ENCODE measurements at regions not wholly inside any gene's neighbourhood (a gene's known extent, or its start where the extent isn't known, plus 50 kb on each side); places are given as distances from the start of the nearest gene placed in this dataset.

DNA sequence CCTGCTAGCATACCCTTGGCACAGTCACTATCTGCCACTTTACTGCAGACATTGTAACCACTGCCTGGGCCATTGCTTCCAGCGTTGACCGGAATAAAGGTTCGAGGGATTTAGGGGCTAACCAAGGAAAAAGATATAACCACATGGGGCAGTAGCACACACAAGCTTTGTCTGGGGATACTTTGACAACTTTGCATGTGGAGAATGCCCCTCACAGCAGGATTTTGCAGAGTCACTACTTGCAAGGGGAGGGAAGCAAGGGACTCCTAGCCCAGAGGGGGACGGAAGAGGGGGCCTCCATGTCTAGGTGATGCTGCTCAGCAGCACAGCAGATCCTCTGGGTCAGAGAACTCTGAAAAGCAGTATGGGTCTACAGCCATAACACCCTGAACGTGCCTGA is 138.7 kb downstream of the SPP2 start:
- Mint-ChIP-seq H3K27me3 (ENCODE audit: low read depth in 3 of 3) (peaks cover 3 to 14% (median 4%) of the 10 kb centered on the region in 3 donors), H3K9me3 (peaks cover 0 to 5% (median 2%) of the 10 kb centered on the region in 7 donors), H3K27ac (no peak overlapping the region), H3K4me3 (no peak overlapping the region), H3K4me1 (no peaks in the 10 kb centered on the region), H3K36me3 (no peaks in the 10 kb centered on the region)
- no peak for DNase-seq
- no peak overlapping the region for H3K27ac ChIP-seq (ENCODE audit: low read depth in 1 of 2, low read length in 2 of 2)
- H3K9me3 ChIP-seq (replicated peaks in 1 of 2; ENCODE audit: control insufficient read depth in 1 of 2, insufficient read depth in 1 of 2, low read length in 2 of 2): no peaks in the 10 kb centered on the region
- no peak overlapping the region for H2AFZ ChIP-seq (ENCODE audit: insufficient read depth, low read depth, low read length, poor library complexity, severe bottlenecking)
- H3K36me3 ChIP-seq (replicated peaks in 1 of 2; ENCODE audit: control insufficient read depth in 1 of 2, insufficient read depth in 2 of 2, low read length in 2 of 2): no peaks in the 10 kb centered on the region
- no peak overlapping the region for H3K4me2 ChIP-seq (replicated peaks; ENCODE audit: extremely low read depth, low read length, poor library complexity, severe bottlenecking)
- no peaks in the 10 kb centered on the region for H4K20me1 ChIP-seq (ENCODE audit: insufficient read depth, low read length)
- TF ChIP-seq, protein P1, sequence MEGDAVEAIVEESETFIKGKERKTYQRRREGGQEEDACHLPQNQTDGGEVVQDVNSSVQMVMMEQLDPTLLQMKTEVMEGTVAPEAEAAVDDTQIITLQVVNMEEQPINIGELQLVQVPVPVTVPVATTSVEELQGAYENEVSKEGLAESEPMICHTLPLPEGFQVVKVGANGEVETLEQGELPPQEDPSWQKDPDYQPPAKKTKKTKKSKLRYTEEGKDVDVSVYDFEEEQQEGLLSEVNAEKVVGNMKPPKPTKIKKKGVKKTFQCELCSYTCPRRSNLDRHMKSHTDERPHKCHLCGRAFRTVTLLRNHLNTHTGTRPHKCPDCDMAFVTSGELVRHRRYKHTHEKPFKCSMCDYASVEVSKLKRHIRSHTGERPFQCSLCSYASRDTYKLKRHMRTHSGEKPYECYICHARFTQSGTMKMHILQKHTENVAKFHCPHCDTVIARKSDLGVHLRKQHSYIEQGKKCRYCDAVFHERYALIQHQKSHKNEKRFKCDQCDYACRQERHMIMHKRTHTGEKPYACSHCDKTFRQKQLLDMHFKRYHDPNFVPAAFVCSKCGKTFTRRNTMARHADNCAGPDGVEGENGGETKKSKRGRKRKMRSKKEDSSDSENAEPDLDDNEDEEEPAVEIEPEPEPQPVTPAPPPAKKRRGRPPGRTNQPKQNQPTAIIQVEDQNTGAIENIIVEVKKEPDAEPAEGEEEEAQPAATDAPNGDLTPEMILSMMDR (IDR thresholded peaks at IDR 0.05): no peak
- 85% methylated on average over 4 of the region's 5 CpGs for WGBS (ENCODE audit: insufficient coverage)
- H3K27me3 ChIP-seq (ENCODE audit: control insufficient read depth in 2 of 2, insufficient read depth in 2 of 2, low read length in 2 of 2): peaks cover 0 to 2% of the 10 kb centered on the region in 2 donors
- no peaks in the 10 kb centered on the region for H3K4me1 ChIP-seq (ENCODE audit: control insufficient read depth in 1 of 2, insufficient read depth in 2 of 2, low read length in 2 of 2)
- no peak overlapping the region for H3K4me3 ChIP-seq (replicated peaks in 1 of 3; ENCODE audit: low read depth in 2 of 3, low read length in 3 of 3)
- H3K9ac ChIP-seq (ENCODE audit: insufficient read depth, low read length, poor library complexity, severe bottlenecking): no peak overlapping the region
- no peaks in the 10 kb centered on the region for H3K79me2 ChIP-seq (ENCODE audit: insufficient read depth, low read length)
- intact Hi-C loops (cut with micrococcal nuclease): no loop called here

DNA sequence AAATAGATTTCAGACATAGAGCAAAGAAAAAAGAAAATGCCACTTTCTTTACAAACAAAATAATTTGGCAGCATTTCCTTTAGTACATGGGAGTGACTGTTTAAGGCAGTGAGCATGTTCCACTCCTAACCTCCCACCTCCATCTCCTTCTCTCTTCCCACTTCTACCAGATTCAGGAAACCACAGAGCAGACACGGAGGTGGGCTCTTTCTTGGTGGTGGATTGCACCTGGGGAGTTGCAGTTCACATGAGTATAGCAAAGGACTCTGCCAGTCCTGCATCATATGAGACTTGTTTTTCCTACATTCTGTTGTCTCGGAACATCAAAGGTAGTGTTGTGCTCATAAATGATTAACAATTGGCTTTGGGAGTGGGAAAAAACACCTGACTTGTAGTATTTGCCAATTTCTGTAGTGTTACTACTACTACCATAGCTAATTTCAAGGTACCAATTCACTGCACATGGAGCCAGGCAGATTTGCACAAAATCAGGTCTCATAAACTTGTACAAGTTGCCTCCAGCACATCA is 137.2 kb downstream of the SPP2 start:
- no peak overlapping the region for H3K4me3 ChIP-seq (replicated peaks in 1 of 3; ENCODE audit: low read depth in 2 of 3, low read length in 3 of 3)
- no CpG with 5 or more reads among the region's 2 CpGs for WGBS (ENCODE audit: insufficient coverage)
- intact Hi-C loops (cut with micrococcal nuclease): no loop called here
- no peaks in the 10 kb centered on the region for H3K4me1 ChIP-seq (ENCODE audit: control insufficient read depth in 1 of 2, insufficient read depth in 2 of 2, low read length in 2 of 2)
- TF ChIP-seq, protein P1 (IDR thresholded peaks at IDR 0.05): no peak
- DNase-seq: no peak
- H3K9ac ChIP-seq (ENCODE audit: insufficient read depth, low read length, poor library complexity, severe bottlenecking): no peak overlapping the region
- Mint-ChIP-seq H3K4me1 (no peaks in the 10 kb centered on the region), H3K36me3 (no peaks in the 10 kb centered on the region), H3K27ac (no peak overlapping the region), H3K27me3 (ENCODE audit: low read depth in 3 of 3) (peaks cover 1 to 19% (median 4%) of the 10 kb centered on the region in 3 donors), H3K9me3 (peaks cover 0 to 5% (median 0%) of the 10 kb centered on the region in 7 donors), H3K4me3 (no peak overlapping the region)
- no peak overlapping the region for H3K4me2 ChIP-seq (replicated peaks; ENCODE audit: extremely low read depth, low read length, poor library complexity, severe bottlenecking)
- no peaks in the 10 kb centered on the region for H3K36me3 ChIP-seq (replicated peaks in 1 of 2; ENCODE audit: control insufficient read depth in 1 of 2, insufficient read depth in 2 of 2, low read length in 2 of 2)
- H4K20me1 ChIP-seq (ENCODE audit: insufficient read depth, low read length): no peaks in the 10 kb centered on the region
- H3K79me2 ChIP-seq (ENCODE audit: insufficient read depth, low read length): no peaks in the 10 kb centered on the region
- no peak overlapping the region for H2AFZ ChIP-seq (ENCODE audit: insufficient read depth, low read depth, low read length, poor library complexity, severe bottlenecking)
- H3K27me3 ChIP-seq (ENCODE audit: control insufficient read depth in 2 of 2, insufficient read depth in 2 of 2, low read length in 2 of 2): no peaks in the 10 kb centered on the region
- no peaks in the 10 kb centered on the region for H3K9me3 ChIP-seq (replicated peaks in 1 of 2; ENCODE audit: control insufficient read depth in 1 of 2, insufficient read depth in 1 of 2, low read length in 2 of 2)
- no peak overlapping the region for H3K27ac ChIP-seq (ENCODE audit: low read depth in 1 of 2, low read length in 2 of 2)
